Skin epidermis (tissue), 12 donors: ENCODE measurements at regions not wholly inside any gene's neighbourhood (a gene's known extent, or its start where the extent isn't known, plus 50 kb on each side); places are given as distances from the start of the nearest gene placed in this dataset.
"Not testable (repeated sequence)": the region's sequence is repeated elsewhere in the genome, so short reads cannot be mapped to it uniquely, and the experiment has no call there.

Experiments used
- H3K27ac ChIP-seq, 21 experiments: fragments of 200-600 bp; sonication (generic) in 11 of 21; one replicate each; pipeline ENCODE4 v1.5.0; 2020; ENCODE audit warnings: mild to moderate bottlenecking in 3 of 21, inconsistent platforms in 2 of 21, moderate library complexity in 2 of 21
- H3K4me3 ChIP-seq, 7 experiments: fragments of 200-600 bp; sonication (generic) in 2 of 7; one replicate each; pipeline ENCODE4 v1.5.0; 2020; ENCODE audit warnings: inconsistent platforms in 2 of 7, mild to moderate bottlenecking in 2 of 7, moderate library complexity in 1 of 7

GRCh38 chr3:94311651-94312050 is 248.8 kb downstream of the NSUN3 start:
- Histone ChIP-seq H3K27ac (no peak overlapping the region), H3K4me3 (no peak overlapping the region)

- H3K27ac ChIP-seq, result no peak overlapping the region
- no peak overlapping the region for H3K4me3 ChIP-seq
Measured at GRCh38 chr3:94314218-94314883, 251.5 kb downstream of the NSUN3 start.

GRCh38 chr3:94317017-94317416 is 254.2 kb downstream of the NSUN3 start:
- Histone ChIP-seq H3K27ac (no peak overlapping the region), H3K4me3 (no peak overlapping the region)

GRCh38 chr3:94323596-94323995 is 260.7 kb downstream of the NSUN3 start:
- Histone ChIP-seq H3K4me3 (no peak overlapping the region), H3K27ac (no peak overlapping the region)

GRCh38 chr3:94331831-94332230 is 269.0 kb downstream of the NSUN3 start:
- Histone ChIP-seq H3K4me3 (no peak overlapping the region), H3K27ac (no peak overlapping the region)

- Histone ChIP-seq H3K27ac (no peak overlapping the region), H3K4me3 (no peak overlapping the region)
Measured at GRCh38 chr3:94336046-94336753, 273.3 kb downstream of the NSUN3 start.

- Histone ChIP-seq H3K4me3 (no peak overlapping the region), H3K27ac (no peak overlapping the region)
Measured at GRCh38 chr3:94345101-94345500, 282.2 kb downstream of the NSUN3 start.

GRCh38 chr3:94349310-94349878 is 286.5 kb downstream of the NSUN3 start:
- H3K27ac ChIP-seq, result no peak overlapping the region
- H3K4me3 ChIP-seq, result no peak overlapping the region

- Histone ChIP-seq H3K4me3 (no peak overlapping the region), H3K27ac (no peak overlapping the region)
Measured at GRCh38 chr3:94356581-94356980, 293.7 kb downstream of the NSUN3 start.

- no peak overlapping the region for H3K27ac ChIP-seq
Measured at GRCh38 chr3:94359996-94360395, 297.1 kb downstream of the NSUN3 start.

GRCh38 chr3:94360987-94361386 is 298.1 kb downstream of the NSUN3 start:
- Histone ChIP-seq H3K4me3 (no peak overlapping the region), H3K27ac (no peak overlapping the region)

More at GRCh38 chr3:94359996-94360395, 297.1 kb downstream of the NSUN3 start:
- H3K4me3 ChIP-seq, result no peak overlapping the region

GRCh38 chr3:94362393-94362792 is 299.5 kb downstream of the NSUN3 start:
- peak overlapping the region in 1 of 21 experiments; percentile 13 for H3K27ac ChIP-seq
- H3K4me3 ChIP-seq, result no peak overlapping the region

- no peak overlapping the region for H3K4me3 ChIP-seq
- no peak overlapping the region for H3K27ac ChIP-seq
Measured at GRCh38 chr3:94365006-94365405, 302.1 kb downstream of the NSUN3 start.

GRCh38 chr3:94372026-94372425 is 309.2 kb downstream of the NSUN3 start:
- Histone ChIP-seq H3K4me3 (no peak overlapping the region), H3K27ac (no peak overlapping the region)

- Histone ChIP-seq H3K4me3 (no peak overlapping the region), H3K27ac (no peak overlapping the region)
Measured at GRCh38 chr3:94373456-94373855, 310.6 kb downstream of the NSUN3 start.

- H3K27ac ChIP-seq, result no peak overlapping the region
- H3K4me3 ChIP-seq, result no peak overlapping the region
Measured at GRCh38 chr3:94374439-94375161, 311.7 kb downstream of the NSUN3 start.

GRCh38 chr3:94377123-94377696 is 314.3 kb downstream of the NSUN3 start:
- H3K4me3 ChIP-seq, result not testable (repeated sequence)

GRCh38 chr3:94377863-94378262 is 315.0 kb downstream of the NSUN3 start:
- H3K27ac ChIP-seq, H3K4me3 ChIP-seq: not testable (repeated sequence)

More at GRCh38 chr3:94377123-94377696, 314.3 kb downstream of the NSUN3 start:
- not testable (repeated sequence) for H3K27ac ChIP-seq

GRCh38 chr3:94378322-94378721 is 315.5 kb downstream of the NSUN3 start:
- H3K27ac ChIP-seq, result no peak overlapping the region
- no peak overlapping the region for H3K4me3 ChIP-seq

- H3K27ac ChIP-seq, result no peak overlapping the region
- H3K4me3 ChIP-seq, result no peak overlapping the region
Measured at GRCh38 chr3:94379264-94379663, 316.4 kb downstream of the NSUN3 start.
